Thyroid gland (tissue), 4 donors: ENCODE measurements at regions not wholly inside any gene's neighbourhood (a gene's known extent, or its start where the extent isn't known, plus 50 kb on each side); places are given as distances from the start of the nearest gene placed in this dataset.
A peak's percentile ranks its signal among the peaks of the same experiment; 100 is the strongest.

Experiments
- DNase-seq, 2 donors: peaks; one replicate each; pipeline ENCODE4 v3.0.0-alpha.2; 2019
- H3K27ac ChIP-seq, 3 donors: fragments of 200-600 bp; sonication (generic); 1 replicate in 2 of 3; 2 replicates in 1 of 3; pipeline ENCODE4 v1.5.1; 2016 to 2019; ENCODE audit warnings: mild to moderate bottlenecking in 1 of 3, moderate library complexity in 1 of 3
- H3K27me3 ChIP-seq: fragments of 200-600 bp; sonication (generic); one replicate; pipeline ENCODE4 v1.5.1; 2019
- H3K36me3 ChIP-seq, 2 donors: fragments of 200-600 bp; sonication (generic); one replicate each; pipeline ENCODE4 v1.5.1; 2016 to 2019
- H3K4me1 ChIP-seq, 2 donors: fragments of 200-600 bp; sonication (generic); one replicate each; pipeline ENCODE4 v1.5.1; 2017 to 2019
- H3K4me3 ChIP-seq, 3 donors: fragments of 200-600 bp; sonication (generic); replicated peaks in 1 of 3; 1 replicate in 2 of 3; 2 replicates in 1 of 3; pipeline ENCODE4 v1.5.1; 2016; ENCODE audit warnings: mild to moderate bottlenecking in 1 of 3
- H3K9me3 ChIP-seq: fragments of 200-600 bp; sonication (generic); one replicate; pipeline ENCODE4 v1.5.1; 2017
- POLR2A ChIP-seq, 2 donors: fragments of 450-650 bp; IDR thresholded peaks; one replicate each; pipeline ENCODE4 v1.6.1; 2017; ENCODE audit warnings: antibody characterized with exemption in 2 of 2, mild to moderate bottlenecking in 2 of 2, moderate library complexity in 1 of 2
- WGBS, 2 donors: methylation state at CpG; one replicate each; pipeline ENCODE4 v1.1.5; 2017; 5-methylcytosine and 5-hydroxymethylcytosine counted together
- intact Hi-C: fragments of 100-400 bp; cut with DNase I; formaldehyde crosslinking; loops from one replicate; pipeline ENCODE4 v1.15.1; 2023
- TF ChIP-seq, protein P1 (sequence below), 6 experiments: fragments of 200-600 bp in 3 of 6; fragments of 450-650 bp in 3 of 6; sonication (generic) in 3 of 6; IDR thresholded peaks; one replicate each; pipeline ENCODE4 v1.5.1; 2016 to 2019; ENCODE audit warnings: antibody characterized with exemption in 6 of 6, mild to moderate bottlenecking in 2 of 6, inconsistent platforms in 1 of 6, moderate library complexity in 1 of 6

DNA sequence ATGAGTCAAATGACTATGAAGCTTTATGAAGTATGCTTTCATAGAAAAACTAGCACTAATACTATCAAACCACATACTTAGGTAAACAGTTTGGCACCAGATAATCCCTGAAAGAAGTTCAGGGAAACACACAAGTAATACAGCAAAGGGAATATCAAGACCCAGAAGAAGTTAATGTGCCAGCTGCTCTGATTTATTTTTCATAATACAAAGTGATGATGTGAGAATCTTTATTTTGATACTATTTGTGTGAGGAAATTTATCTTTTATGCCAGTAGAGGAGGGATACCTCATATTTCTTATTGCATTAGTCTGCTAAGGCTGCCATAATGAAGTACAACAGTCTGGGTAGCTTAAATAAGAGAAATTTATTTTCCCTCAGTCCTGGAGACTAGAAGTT lies 67.7 kb upstream of the ANO3 start:
- intact Hi-C loops, result no loop called here
- TF ChIP-seq, protein P1, sequence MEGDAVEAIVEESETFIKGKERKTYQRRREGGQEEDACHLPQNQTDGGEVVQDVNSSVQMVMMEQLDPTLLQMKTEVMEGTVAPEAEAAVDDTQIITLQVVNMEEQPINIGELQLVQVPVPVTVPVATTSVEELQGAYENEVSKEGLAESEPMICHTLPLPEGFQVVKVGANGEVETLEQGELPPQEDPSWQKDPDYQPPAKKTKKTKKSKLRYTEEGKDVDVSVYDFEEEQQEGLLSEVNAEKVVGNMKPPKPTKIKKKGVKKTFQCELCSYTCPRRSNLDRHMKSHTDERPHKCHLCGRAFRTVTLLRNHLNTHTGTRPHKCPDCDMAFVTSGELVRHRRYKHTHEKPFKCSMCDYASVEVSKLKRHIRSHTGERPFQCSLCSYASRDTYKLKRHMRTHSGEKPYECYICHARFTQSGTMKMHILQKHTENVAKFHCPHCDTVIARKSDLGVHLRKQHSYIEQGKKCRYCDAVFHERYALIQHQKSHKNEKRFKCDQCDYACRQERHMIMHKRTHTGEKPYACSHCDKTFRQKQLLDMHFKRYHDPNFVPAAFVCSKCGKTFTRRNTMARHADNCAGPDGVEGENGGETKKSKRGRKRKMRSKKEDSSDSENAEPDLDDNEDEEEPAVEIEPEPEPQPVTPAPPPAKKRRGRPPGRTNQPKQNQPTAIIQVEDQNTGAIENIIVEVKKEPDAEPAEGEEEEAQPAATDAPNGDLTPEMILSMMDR (IDR thresholded peaks at IDR 0.05), result no peak
- TF ChIP-seq POLR2A (IDR thresholded peaks at IDR 0.05), result no peak
- H3K9me3 ChIP-seq, result no peaks in the 10 kb centered on the region
- no peak overlapping the region for H3K27ac ChIP-seq
- no peaks in the 10 kb centered on the region for H3K4me1 ChIP-seq
- no peaks in the 10 kb centered on the region for H3K27me3 ChIP-seq
- DNase-seq, result no peak
- H3K4me3 ChIP-seq, result no peak overlapping the region
- no peaks in the 10 kb centered on the region for H3K36me3 ChIP-seq

DNA sequence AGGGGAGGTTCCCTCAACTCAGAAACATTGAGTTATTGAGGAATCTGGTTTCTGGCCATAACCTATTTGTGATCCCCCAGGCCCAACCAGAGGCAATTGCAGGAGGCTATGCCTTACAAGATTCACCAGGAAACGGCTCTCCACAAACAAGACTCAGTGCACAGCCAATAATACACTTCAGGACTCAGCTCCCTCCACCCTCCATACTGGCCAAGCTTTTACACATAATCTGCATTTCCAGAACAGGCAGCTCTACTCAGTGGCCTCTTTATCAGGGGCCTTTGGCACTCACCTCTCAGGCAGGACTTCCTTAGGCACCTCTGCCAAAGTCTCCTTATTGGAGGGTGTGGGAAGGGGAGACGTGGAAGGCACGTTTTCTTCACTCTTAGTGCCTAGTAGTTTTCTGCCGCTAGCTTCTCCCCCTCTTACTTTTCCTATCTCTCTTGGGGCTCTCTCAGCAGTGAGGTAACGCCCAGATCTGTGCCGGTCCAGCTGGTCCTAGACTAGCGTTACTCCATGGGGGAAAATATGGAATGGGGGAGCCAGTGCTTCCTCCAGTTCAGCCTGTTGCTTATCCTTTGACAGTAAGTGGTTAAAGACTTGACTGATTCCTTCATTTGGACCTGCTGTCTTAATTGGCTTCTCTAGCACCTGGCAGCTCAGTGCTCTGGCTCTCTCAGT lies 62.8 kb upstream of the ANO3 start:
- TF ChIP-seq POLR2A (IDR thresholded peaks at IDR 0.05), result no peak
- TF ChIP-seq, protein P1 (IDR thresholded peaks at IDR 0.05), result no peak
- no peak overlapping the region for H3K4me3 ChIP-seq
- 77 to 88% methylated on average over 7 of the region's 7 CpGs for WGBS, 2 donors
- no peaks in the 10 kb centered on the region for H3K9me3 ChIP-seq
- no peak for DNase-seq
- H3K4me1 ChIP-seq, result no peaks in the 10 kb centered on the region
- intact Hi-C loops, result no loop called here
- H3K36me3 ChIP-seq, result no peaks in the 10 kb centered on the region
- no peaks in the 10 kb centered on the region for H3K27me3 ChIP-seq
- H3K27ac ChIP-seq, result no peak overlapping the region

DNA sequence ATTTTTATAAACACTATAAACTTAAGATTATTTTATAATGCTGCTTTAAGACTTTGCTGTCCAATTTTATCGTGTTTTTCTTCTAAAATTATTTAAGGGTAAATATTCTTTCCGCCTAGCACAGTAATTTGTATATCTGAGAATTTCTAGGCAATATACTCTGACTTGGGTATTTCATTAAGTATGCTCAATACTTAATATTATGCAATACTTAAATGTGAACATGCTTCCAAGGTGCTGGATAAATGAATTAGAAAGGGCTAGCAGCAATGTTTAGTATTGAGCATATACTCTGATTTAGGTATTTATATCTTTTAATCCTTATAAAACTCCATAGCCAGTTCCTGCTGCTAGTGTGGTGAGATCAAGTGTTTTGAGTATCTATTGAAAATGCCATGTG lies 60.3 kb upstream of the ANO3 start:
- DNase-seq, result no peak
- Histone ChIP-seq H3K27me3 (no peaks in the 10 kb centered on the region), H3K36me3 (no peaks in the 10 kb centered on the region), H3K4me3 (no peak overlapping the region), H3K27ac (no peak overlapping the region), H3K9me3 (no peaks in the 10 kb centered on the region), H3K4me1 (no peaks in the 10 kb centered on the region)
- TF ChIP-seq, protein P1 (IDR thresholded peaks at IDR 0.05), result no peak
- no peak for TF ChIP-seq POLR2A (IDR thresholded peaks at IDR 0.05)
- 83 to 93% methylated on average over 2 of the region's 2 CpGs for WGBS, 2 donors
- intact Hi-C loops, result no loop called here

DNA sequence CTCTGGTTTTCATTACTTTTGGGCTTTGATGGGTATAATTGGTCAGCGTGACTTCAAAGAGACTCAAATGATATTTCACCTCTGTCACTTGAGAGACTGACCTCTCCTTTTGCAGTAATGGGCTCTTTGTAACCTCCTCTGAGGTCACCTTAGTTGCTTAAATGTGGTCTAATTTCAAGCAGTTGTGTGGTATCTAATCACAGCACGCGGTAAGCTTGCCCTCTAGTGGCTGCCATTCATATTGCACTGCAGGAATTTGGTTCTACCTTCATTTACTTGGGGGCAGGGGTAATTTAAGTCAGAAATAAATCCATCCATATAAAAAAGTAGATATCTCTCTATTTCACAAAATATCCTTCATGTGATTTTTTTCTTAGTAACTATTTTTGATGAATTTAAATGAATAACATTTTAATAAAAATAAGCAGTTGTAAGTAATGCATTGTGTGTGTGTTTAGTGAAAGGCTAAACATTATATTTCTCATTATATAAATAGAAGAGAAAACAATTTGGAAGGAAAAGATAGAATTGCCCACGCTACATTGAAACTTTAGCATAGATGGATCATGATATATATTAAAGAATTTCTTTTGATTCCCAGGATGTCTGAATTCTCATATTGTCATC lies 55.0 kb upstream of the ANO3 start:
- Histone ChIP-seq H3K27ac (no peak overlapping the region), H3K27me3 (no peaks in the 10 kb centered on the region), H3K36me3 (no peaks in the 10 kb centered on the region), H3K9me3 (no peaks in the 10 kb centered on the region), H3K4me1 (no peaks in the 10 kb centered on the region), H3K4me3 (no peak overlapping the region)
- WGBS, 2 donors, result 6 to 7% methylated on average over 4 of the region's 4 CpGs
- peak; percentile 35 to 57 for DNase-seq
- intact Hi-C loops, result no loop called here
- TF ChIP-seq, protein P1 (IDR thresholded peaks at IDR 0.05), result peak; percentile 74 to 95 (median 85)
- TF ChIP-seq POLR2A (IDR thresholded peaks at IDR 0.05), result no peak

DNA sequence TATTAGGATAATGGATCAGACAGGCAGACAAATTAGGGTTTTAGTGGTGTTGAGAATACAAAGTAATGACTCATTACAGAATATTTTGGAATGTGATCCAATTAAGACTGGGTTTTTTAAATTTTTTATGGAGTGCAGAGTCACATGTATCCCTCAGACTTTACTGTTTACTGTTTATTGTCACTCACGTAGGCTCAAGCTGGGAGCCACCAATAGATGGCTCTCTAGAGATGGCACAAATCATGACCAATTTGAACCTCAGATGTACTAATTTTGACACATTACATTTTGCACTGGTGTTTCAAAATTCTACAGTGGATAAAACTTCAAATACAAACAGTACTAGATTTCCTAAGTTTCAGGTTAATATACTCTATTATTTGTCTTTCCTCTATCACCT lies 53.6 kb upstream of the ANO3 start:
- no peak for TF ChIP-seq POLR2A (IDR thresholded peaks at IDR 0.05)
- TF ChIP-seq, protein P1 (IDR thresholded peaks at IDR 0.05), result no peak
- H3K4me3 ChIP-seq, result no peak overlapping the region
- no peak for DNase-seq
- H3K27ac ChIP-seq, result no peak overlapping the region
- no peaks in the 10 kb centered on the region for H3K9me3 ChIP-seq
- no peaks in the 10 kb centered on the region for H3K36me3 ChIP-seq
- WGBS, 2 donors, result 18 to 26% methylated on average over 1 of the region's 1 CpG
- no peaks in the 10 kb centered on the region for H3K27me3 ChIP-seq
- intact Hi-C loops, result no loop called here
- no peaks in the 10 kb centered on the region for H3K4me1 ChIP-seq
